ENCODE measurements at regions not wholly inside any gene's neighbourhood (a gene's known extent, or its start where the extent isn't known, plus 50 kb on each side); places are given as distances from the start of the nearest gene placed in this dataset.

DNA sequence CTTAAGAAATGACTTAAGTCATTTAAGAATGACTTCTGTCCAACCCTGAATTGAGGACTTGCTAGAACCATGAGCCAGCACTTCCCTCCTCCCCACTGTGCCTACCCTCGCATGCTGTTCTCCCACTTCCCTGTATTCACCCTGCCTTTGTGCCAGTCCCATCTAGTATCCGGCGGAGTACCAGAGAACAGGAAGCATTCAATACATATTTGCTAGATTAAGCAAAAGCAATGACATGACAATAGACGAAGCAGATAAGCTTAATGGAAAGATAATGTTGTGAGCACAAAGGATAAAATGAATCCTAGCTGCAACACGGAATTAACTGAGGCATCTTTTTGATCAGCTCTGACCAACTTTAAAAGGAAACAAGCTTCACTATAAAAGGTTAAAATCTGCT is 328.5 kb downstream of the TDRD15 start:
- H3K27ac ChIP-seq: no peak overlapping the region

DNA sequence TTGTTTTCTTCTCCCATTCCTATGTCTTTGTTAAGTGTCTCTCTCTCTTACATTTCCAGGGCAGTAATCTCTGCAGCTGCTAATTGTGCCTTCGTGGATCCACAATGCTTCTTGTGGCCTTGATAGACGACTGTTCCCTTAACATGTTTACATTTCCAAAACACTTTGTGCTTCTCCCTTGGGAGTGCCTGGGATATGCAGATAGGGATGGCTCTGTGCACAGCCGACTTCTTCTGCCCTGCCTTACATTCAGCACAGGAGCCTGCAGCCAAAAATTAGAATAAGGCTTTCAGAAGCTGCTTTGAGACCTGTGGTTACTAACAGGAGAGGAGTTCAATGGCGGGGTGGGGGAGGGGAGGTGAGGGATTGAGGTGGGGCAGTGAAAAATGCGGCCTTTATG is 328.9 kb downstream of the TDRD15 start:
- Histone ChIP-seq H3K9me3 (no peaks in the 10 kb centered on the region), H3K27ac (no peak overlapping the region), H3K36me3 (no peaks in the 10 kb centered on the region), H3K4me1 (peaks cover 0 to 6% (median 0%) of the 10 kb centered on the region in 4 donors), H3K27me3 (no peaks in the 10 kb centered on the region), H3K4me3 (no peak overlapping the region)
- no peak for DNase-seq
- TF ChIP-seq EP300 (IDR thresholded peaks at IDR 0.05): no peak
- no peak for TF ChIP-seq POLR2AphosphoS5 (IDR thresholded peaks at IDR 0.05)
- 15 to 28% (median 26%) methylated on average over 5 of the region's 5 CpGs for WGBS, 5 donors
- intact Hi-C loops (cut with DNase I; ENCODE audit: low total_unique reads): no loop called here

More for the DNA sequence above, 328.5 kb downstream of the TDRD15 start:
- no peaks in the 10 kb centered on the region for H3K9me3 ChIP-seq
- no peak overlapping the region for H3K4me3 ChIP-seq
- TF ChIP-seq POLR2AphosphoS5 (IDR thresholded peaks at IDR 0.05) (no peak), EP300 (IDR thresholded peaks at IDR 0.05) (no peak), POLR2A (IDR thresholded peaks at IDR 0.05) (no peak), CTCF (IDR thresholded peaks at IDR 0.05) (no peak)
- no peak for DNase-seq
- H3K27me3 ChIP-seq: no peaks in the 10 kb centered on the region
- intact Hi-C loops (cut with DNase I; ENCODE audit: low total_unique reads): no loop called here
- 36 to 48% (median 38%) methylated on average over 5 of the region's 5 CpGs for WGBS, 5 donors
- H3K36me3 ChIP-seq: no peaks in the 10 kb centered on the region
- peaks cover 0 to 6% (median 0%) of the 10 kb centered on the region in 4 donors for H3K4me1 ChIP-seq

GRCh38 chr2:21453723-21454450 is 330.1 kb downstream of the TDRD15 start:
- Histone ChIP-seq H3K9me3 (peaks cover 0 to under 1% (median 0%) of the 10 kb centered on the region in 4 donors), H3K27me3 (no peaks in the 10 kb centered on the region), H3K36me3 (no peaks in the 10 kb centered on the region), H3K4me1 (peaks cover 0 to 6% (median 0%) of the 10 kb centered on the region in 4 donors), H3K4me3 (no peak overlapping the region), H3K27ac (no peak overlapping the region)
- WGBS, 5 donors: 67 to 78% (median 75%) methylated on average over 8 of the region's 8 CpGs
- intact Hi-C loops (cut with DNase I; ENCODE audit: low total_unique reads): no loop called here
- DNase-seq: no peak
- TF ChIP-seq CTCF (IDR thresholded peaks at IDR 0.05): no peak
- TF ChIP-seq POLR2AphosphoS5 (IDR thresholded peaks at IDR 0.05): peak in 1 of 3 donors; percentile 25
- TF ChIP-seq EP300 (IDR thresholded peaks at IDR 0.05): no peak
- no peak for TF ChIP-seq POLR2A (IDR thresholded peaks at IDR 0.05)

- no peak overlapping the region for H3K27ac ChIP-seq
- no peak overlapping the region for H3K4me3 ChIP-seq
- H3K36me3 ChIP-seq: no peaks in the 10 kb centered on the region
- intact Hi-C loops (cut with DNase I; ENCODE audit: low total_unique reads): no loop called here
- peaks cover 0 to 6% (median 0%) of the 10 kb centered on the region in 4 donors for H3K9me3 ChIP-seq
- DNase-seq: no peak
- peaks cover 0 to 6% (median 0%) of the 10 kb centered on the region in 4 donors for H3K4me1 ChIP-seq
- WGBS, 5 donors: 47 to 58% (median 54%) methylated on average over 2 of the region's 2 CpGs
- no peak for TF ChIP-seq POLR2A (IDR thresholded peaks at IDR 0.05)
- no peak for TF ChIP-seq POLR2AphosphoS5 (IDR thresholded peaks at IDR 0.05)
- no peak for TF ChIP-seq CTCF (IDR thresholded peaks at IDR 0.05)
- no peak for TF ChIP-seq EP300 (IDR thresholded peaks at IDR 0.05)
- no peaks in the 10 kb centered on the region for H3K27me3 ChIP-seq
Measured at GRCh38 chr2:21454839-21455238, 331.1 kb downstream of the TDRD15 start.

GRCh38 chr2:21461754-21462240 is 338.0 kb downstream of the TDRD15 start:
- DNase-seq: peak in 1 of 2 donors; percentile 8
- WGBS, 5 donors: 48 to 81% (median 76%) methylated on average over 3 of the region's 3 CpGs
- TF ChIP-seq POLR2AphosphoS5 (IDR thresholded peaks at IDR 0.05) (no peak), CTCF (IDR thresholded peaks at IDR 0.05) (no peak), POLR2A (IDR thresholded peaks at IDR 0.05) (no peak), EP300 (IDR thresholded peaks at IDR 0.05) (no peak)
- no peak overlapping the region for H3K27ac ChIP-seq
- H3K4me1 ChIP-seq: peaks cover 0 to 7% (median 0%) of the 10 kb centered on the region in 4 donors
- no peak overlapping the region for H3K4me3 ChIP-seq
- no peaks in the 10 kb centered on the region for H3K36me3 ChIP-seq
- peaks cover 0 to 6% (median 0%) of the 10 kb centered on the region in 4 donors for H3K9me3 ChIP-seq
- no peaks in the 10 kb centered on the region for H3K27me3 ChIP-seq
- intact Hi-C loops (cut with DNase I; ENCODE audit: low total_unique reads): no loop called here
